Cardiac fibroblast (primary cell): ENCODE measurements at regions not wholly inside any gene's neighbourhood (a gene's known extent, or its start where the extent isn't known, plus 50 kb on each side); places are given as distances from the start of the nearest gene placed in this dataset.

Source experiments
- DNase-seq, 2 donors: peaks; one replicate each; pipeline versions ENCODE4 v3.0.0 to v3.0.0-alpha.2; 2010; ENCODE audit warnings: low read depth in 2 of 2
- H3K4me3 ChIP-seq, 2 donors: replicated peaks in 1 of 2; 1 replicate in 1 of 2; 2 replicates in 1 of 2; pipeline ENCODE4 v1.5.1; 2011; ENCODE audit warnings: low read depth in 2 of 2, low read length in 2 of 2, mild to moderate bottlenecking in 2 of 2, moderate library complexity in 1 of 2
- TF ChIP-seq, protein P1 (sequence below): IDR thresholded peaks from one replicate; pipeline ENCODE4 v1.5.1; 2011; ENCODE audit warnings: low read depth, mild to moderate bottlenecking, low read length, inconsistent platforms

DNA sequence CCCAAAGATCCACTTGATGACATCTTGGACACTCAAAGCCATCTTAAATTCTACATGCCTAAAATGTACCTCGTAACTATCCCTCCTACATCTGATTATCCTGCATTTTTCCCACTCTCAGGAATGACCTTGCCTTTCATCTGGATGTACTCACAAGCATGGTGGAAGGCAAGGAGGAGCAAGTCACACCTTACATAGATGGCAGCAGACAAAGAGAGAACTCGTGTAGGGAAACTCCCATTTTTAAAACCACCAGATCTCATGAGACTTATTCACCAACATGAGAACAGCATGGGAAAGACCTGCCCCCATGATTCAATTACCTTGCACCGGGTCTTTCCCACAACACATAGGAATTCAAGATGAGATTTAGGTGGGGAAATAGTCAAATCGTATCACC lies 616.0 kb downstream of the MCTP2 start:
- DNase-seq = no peak
- H3K4me3 ChIP-seq = no peak overlapping the region

DNA sequence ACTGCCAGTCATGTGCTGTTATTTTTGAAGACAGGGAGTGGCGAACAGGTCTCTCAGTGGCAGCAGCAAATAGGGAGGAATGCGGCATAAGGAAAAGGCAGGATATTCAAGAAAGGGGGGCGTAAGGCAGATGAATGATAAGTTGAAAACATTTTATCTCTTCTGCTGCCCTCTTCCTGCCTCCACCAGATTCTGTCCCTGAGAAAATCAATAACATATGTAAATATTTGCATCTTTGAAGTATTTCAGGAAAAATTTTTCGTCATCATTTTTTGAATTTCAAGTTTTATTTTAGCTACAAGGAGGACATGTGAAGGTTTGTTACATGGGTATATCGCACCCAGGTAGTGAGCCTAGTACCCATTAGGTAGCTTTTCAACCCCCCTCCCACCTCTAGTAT lies 616.7 kb downstream of the MCTP2 start:
- DNase-seq = no peak
- TF ChIP-seq, protein P1, sequence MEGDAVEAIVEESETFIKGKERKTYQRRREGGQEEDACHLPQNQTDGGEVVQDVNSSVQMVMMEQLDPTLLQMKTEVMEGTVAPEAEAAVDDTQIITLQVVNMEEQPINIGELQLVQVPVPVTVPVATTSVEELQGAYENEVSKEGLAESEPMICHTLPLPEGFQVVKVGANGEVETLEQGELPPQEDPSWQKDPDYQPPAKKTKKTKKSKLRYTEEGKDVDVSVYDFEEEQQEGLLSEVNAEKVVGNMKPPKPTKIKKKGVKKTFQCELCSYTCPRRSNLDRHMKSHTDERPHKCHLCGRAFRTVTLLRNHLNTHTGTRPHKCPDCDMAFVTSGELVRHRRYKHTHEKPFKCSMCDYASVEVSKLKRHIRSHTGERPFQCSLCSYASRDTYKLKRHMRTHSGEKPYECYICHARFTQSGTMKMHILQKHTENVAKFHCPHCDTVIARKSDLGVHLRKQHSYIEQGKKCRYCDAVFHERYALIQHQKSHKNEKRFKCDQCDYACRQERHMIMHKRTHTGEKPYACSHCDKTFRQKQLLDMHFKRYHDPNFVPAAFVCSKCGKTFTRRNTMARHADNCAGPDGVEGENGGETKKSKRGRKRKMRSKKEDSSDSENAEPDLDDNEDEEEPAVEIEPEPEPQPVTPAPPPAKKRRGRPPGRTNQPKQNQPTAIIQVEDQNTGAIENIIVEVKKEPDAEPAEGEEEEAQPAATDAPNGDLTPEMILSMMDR = no peak
- no peak overlapping the region for H3K4me3 ChIP-seq

More for the DNA sequence above, 616.0 kb downstream of the MCTP2 start:
- TF ChIP-seq, protein P1 = no peak

DNA sequence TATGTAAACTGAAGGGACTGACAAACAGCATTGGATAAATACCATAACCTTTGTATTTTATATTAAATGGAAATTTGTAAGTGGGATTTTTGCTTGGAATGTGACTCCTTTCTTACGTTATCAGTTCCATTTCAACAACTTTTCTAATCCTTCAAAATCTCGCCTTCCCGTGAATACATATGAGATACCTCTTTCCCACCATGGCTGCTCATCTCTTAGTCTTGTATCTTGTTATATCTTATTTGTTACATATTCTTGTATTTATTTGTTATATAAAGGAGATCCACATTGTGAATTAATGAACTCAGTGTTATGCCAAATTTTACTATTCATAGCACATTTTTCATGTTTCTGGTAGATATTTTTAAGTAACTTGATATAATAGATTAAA lies 623.7 kb downstream of the MCTP2 start:
- TF ChIP-seq, protein P1 = no peak
- no peak for DNase-seq

DNA sequence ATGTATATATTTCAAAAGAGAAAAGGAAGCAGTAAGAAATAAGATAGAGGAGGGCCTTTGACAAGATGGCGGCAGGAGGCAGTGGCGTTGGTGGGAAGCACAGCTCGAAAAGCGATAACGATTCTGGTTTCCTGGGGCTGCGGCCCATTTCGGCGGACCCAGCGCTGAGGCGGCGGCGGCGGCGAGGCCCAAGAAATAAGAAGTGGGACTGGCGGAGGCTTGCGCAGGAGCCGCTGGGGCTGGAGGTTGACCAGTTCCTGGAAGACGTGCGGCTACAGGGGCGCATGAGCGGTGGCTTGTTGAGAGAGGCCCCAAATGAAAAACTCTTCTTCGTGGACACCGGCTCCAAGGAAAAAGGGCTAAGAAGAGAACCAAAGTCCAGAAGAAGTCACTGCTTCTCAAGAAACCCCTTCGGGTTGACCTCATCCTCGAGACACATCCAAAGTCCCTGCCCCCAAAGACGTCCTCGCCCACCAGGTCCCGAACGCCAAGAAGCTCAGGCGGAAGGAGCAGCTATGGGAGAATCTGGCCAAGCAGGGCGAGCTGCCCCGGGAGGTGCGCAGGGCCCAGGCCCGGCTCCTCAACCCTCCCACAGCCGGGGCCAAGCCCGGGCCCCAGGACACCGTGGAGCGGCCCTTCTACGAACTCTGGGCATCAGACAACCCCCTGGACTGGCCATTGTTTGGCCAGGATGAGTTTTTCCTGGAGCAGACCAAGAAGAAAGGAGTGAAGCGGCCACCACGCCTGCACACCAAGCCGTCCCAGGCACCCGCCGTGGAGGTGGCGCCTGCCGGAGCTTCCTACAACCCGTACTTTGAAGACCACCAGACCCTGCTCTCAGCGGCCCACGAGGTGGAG lies 624.3 kb downstream of the MCTP2 start:
- H3K4me3 ChIP-seq = no peak overlapping the region
- TF ChIP-seq, protein P1 = no peak
- no peak for DNase-seq

More for the DNA sequence above, 623.7 kb downstream of the MCTP2 start:
- no peak overlapping the region for H3K4me3 ChIP-seq

DNA sequence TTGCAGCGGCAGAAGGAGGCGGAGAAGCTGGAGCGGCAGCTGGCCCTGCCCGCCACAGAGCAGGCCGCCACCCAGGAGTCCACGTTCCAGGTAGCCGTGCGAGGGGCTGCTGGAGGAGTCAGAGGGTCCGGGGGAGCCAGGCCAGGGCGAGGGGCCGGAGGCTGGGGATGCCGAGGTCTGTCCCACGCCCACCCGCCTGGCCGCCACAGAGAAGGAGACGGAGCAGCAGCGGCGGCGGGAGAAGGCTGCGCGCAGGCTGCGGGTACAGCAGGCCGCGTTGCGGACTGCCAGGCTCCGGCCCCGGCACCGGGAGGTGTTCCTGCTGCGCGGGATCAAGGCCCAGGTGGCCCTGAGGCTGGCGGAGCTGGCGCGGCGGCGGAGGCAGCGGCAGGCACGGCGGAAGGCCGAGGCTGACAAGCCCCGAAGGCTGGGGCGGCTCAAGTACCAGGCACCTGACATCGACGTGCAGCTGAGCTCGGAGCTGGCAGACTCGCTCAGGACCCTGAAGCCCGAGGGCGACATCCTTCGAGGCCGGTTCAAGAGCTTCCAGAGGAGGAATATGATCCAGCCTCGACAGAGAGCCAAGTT lies 625.0 kb downstream of the MCTP2 start:
- DNase-seq = no peak
- H3K4me3 ChIP-seq = no peak overlapping the region
- TF ChIP-seq, protein P1 = no peak

DNA sequence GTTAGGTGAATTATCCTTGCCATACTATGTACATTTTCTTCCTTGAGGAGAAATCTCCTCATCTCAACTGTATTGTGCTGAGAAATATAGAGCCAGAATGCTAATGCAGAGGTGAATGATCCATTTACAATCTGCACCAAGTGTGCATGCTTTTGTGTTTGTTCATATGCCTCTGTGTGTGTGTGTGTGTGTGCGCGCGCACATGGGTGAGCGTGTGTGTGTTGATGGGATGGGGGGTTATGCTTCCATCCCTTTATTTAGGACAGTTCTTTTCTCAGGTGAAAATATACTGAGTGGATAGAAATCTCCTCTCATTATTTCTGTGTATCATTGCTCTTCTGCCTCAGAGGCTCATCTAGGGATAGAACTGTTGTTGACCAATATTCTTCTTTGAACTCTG lies 626.1 kb downstream of the MCTP2 start:
- TF ChIP-seq, protein P1 = no peak
- no peak overlapping the region for H3K4me3 ChIP-seq
- DNase-seq = no peak
